Neural progenitor cell (in vitro differentiated cells): ENCODE measurements at regions not wholly inside any gene's neighbourhood (a gene's known extent, or its start where the extent isn't known, plus 50 kb on each side); places are given as distances from the start of the nearest gene placed in this dataset.

Source experiments
- DNase-seq: peaks from one replicate; pipeline ENCODE4 v3.0.0-alpha.2; 2016; ENCODE audit warnings: low spot score
- H2AFZ ChIP-seq: fragments of 200-600 bp; sonication (generic); replicated peaks from 2 replicates; pipeline ENCODE4 v1.6.1; 2016; ENCODE audit warnings: antibody characterized with exemption
- H3F3A ChIP-seq: fragments of 200-600 bp; sonication (generic); 2 replicates; pipeline ENCODE4 v1.6.1; 2016; ENCODE audit warnings: antibody characterized with exemption, low read depth
- H3K27ac ChIP-seq: fragments of 200-600 bp; sonication (generic); 2 replicates; pipeline ENCODE4 v1.5.1; 2016; ENCODE audit warnings: mild to moderate bottlenecking
- H3K27me3 ChIP-seq: fragments of 200-600 bp; sonication (generic); 2 replicates; pipeline ENCODE4 v1.6.1; 2016; ENCODE audit warnings: mild to moderate bottlenecking, moderate library complexity
- H3K36me3 ChIP-seq: fragments of 200-600 bp; sonication (generic); 2 replicates; pipeline ENCODE4 v1.5.1; 2016
- H3K4me1 ChIP-seq: fragments of 200-600 bp; sonication (generic); 2 replicates; pipeline ENCODE4 v1.6.1; 2016; ENCODE audit warnings: mixed run types
- H3K4me2 ChIP-seq: fragments of 200-600 bp; sonication (generic); 2 replicates; pipeline ENCODE4 v1.6.1; 2016
- H3K4me3 ChIP-seq: fragments of 200-600 bp; sonication (generic); 2 replicates; pipeline ENCODE4 v1.5.1; 2016
- H3K79me2 ChIP-seq: fragments of 200-600 bp; sonication (generic); 2 replicates; pipeline ENCODE4 v1.6.1; 2016; ENCODE audit warnings: low read depth
- H3K9ac ChIP-seq: fragments of 200-600 bp; sonication (generic); 2 replicates; pipeline ENCODE4 v1.6.1; 2016
- H3K9me3 ChIP-seq: fragments of 200-600 bp; sonication (generic); 2 replicates; pipeline ENCODE4 v1.5.1; 2016; ENCODE audit warnings: low read depth
- H4K20me1 ChIP-seq: fragments of 200-600 bp; sonication (generic); 2 replicates; pipeline ENCODE4 v1.6.1; 2016; ENCODE audit warnings: low read depth
- H3K27ac Mint-ChIP-seq: 3 replicates; pipeline ENCODE4 v1.8.0; 2021; ENCODE audit warnings: mixed read lengths
- H3K27me3 Mint-ChIP-seq: 2 replicates; pipeline ENCODE4 v1.8.0; 2022; ENCODE audit warnings: low read depth, mild to moderate bottlenecking, inconsistent platforms, moderate library complexity, mixed read lengths; ENCODE audit not compliant: insufficient read depth
- H3K36me3 Mint-ChIP-seq: 3 replicates; pipeline ENCODE4 v1.8.0; 2021; ENCODE audit warnings: mixed read lengths
- H3K4me1 Mint-ChIP-seq: 3 replicates; pipeline ENCODE4 v1.8.0; 2021; ENCODE audit warnings: mixed read lengths
- H3K4me3 Mint-ChIP-seq: 3 replicates; pipeline ENCODE4 v1.8.0; 2021; ENCODE audit warnings: mild to moderate bottlenecking, moderate library complexity, mixed read lengths
- H3K9me3 Mint-ChIP-seq: 3 replicates; pipeline ENCODE4 v1.8.0; 2020; ENCODE audit warnings: mixed read lengths
- EZH2 ChIP-seq: fragments of 200-600 bp; sonication (generic); IDR thresholded peaks from 2 replicates; pipeline ENCODE4 v1.6.1; 2017; ENCODE audit warnings: antibody characterized with exemption, mild to moderate bottlenecking, moderate library complexity
- EZH2phosphoT487 ChIP-seq: fragments of 200-600 bp; sonication (generic); IDR thresholded peaks from 2 replicates; pipeline ENCODE4 v1.6.1; 2017; ENCODE audit warnings: antibody characterized with exemption
- TF ChIP-seq, protein P1 (sequence below): fragments of 200-600 bp; sonication (generic); IDR thresholded peaks from 2 replicates; pipeline ENCODE4 v1.5.1; 2017; ENCODE audit warnings: antibody characterized with exemption, mild to moderate bottlenecking

DNA sequence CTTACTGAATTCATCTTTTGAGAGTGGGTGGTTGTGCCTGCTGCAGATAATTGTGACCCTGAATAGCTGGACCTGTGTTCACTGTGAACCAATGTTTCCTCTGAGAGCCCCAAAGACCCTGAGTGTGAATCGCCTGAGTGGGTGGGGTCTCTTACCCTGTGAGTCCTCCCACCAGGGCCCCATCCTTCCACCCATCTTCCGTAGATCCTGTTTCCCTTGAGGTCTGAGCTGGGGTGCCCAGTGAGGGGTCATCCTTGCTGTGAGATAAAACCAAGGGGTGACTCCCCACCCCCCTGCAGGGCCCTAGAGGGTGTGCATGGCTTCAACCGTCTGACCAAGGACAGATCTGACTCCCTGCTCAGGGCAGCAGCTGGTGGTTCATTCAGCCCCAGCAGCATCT lies 78.0 kb upstream of the ZNF479 start:
- no peak overlapping the region for H3K27ac ChIP-seq
- H3K36me3 ChIP-seq: no peaks in the 10 kb centered on the region
- H4K20me1 ChIP-seq: no peaks in the 10 kb centered on the region
- H3K4me1 ChIP-seq: no peaks in the 10 kb centered on the region
- H3K4me3 ChIP-seq: no peak overlapping the region
- Mint-ChIP-seq H3K36me3 (no peaks in the 10 kb centered on the region), H3K4me3 (no peak overlapping the region), H3K27me3 (peaks cover 4% of the 10 kb centered on the region), H3K27ac (no peak overlapping the region), H3K4me1 (no peaks in the 10 kb centered on the region), H3K9me3 (peaks cover 73% of the 10 kb centered on the region)
- no peaks in the 10 kb centered on the region for H3K27me3 ChIP-seq
- no peak for DNase-seq
- no peak for TF ChIP-seq EZH2
- TF ChIP-seq, protein P1, sequence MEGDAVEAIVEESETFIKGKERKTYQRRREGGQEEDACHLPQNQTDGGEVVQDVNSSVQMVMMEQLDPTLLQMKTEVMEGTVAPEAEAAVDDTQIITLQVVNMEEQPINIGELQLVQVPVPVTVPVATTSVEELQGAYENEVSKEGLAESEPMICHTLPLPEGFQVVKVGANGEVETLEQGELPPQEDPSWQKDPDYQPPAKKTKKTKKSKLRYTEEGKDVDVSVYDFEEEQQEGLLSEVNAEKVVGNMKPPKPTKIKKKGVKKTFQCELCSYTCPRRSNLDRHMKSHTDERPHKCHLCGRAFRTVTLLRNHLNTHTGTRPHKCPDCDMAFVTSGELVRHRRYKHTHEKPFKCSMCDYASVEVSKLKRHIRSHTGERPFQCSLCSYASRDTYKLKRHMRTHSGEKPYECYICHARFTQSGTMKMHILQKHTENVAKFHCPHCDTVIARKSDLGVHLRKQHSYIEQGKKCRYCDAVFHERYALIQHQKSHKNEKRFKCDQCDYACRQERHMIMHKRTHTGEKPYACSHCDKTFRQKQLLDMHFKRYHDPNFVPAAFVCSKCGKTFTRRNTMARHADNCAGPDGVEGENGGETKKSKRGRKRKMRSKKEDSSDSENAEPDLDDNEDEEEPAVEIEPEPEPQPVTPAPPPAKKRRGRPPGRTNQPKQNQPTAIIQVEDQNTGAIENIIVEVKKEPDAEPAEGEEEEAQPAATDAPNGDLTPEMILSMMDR: no peak
- no peak for TF ChIP-seq EZH2phosphoT487
- no peak overlapping the region for H3K4me2 ChIP-seq
- no peak overlapping the region for H3K9ac ChIP-seq
- no peaks in the 10 kb centered on the region for H3F3A ChIP-seq
- H3K79me2 ChIP-seq: no peaks in the 10 kb centered on the region
- H2AFZ ChIP-seq: no peak overlapping the region
- peaks cover 14% of the 10 kb centered on the region for H3K9me3 ChIP-seq

GRCh38 chr7:57210871-57211270 lies 78.6 kb upstream of the ZNF479 start:
- DNase-seq: no peak
- H3K9me3 ChIP-seq: peaks cover 14% of the 10 kb centered on the region
- no peaks in the 10 kb centered on the region for H4K20me1 ChIP-seq
- no peaks in the 10 kb centered on the region for H3K36me3 ChIP-seq
- TF ChIP-seq EZH2: no peak
- TF ChIP-seq EZH2phosphoT487: no peak
- TF ChIP-seq, protein P1: no peak
- no peak overlapping the region for H3K27ac ChIP-seq
- Mint-ChIP-seq H3K27ac (no peak overlapping the region), H3K4me3 (no peak overlapping the region), H3K9me3 (peaks cover 74% of the 10 kb centered on the region), H3K27me3 (peaks cover 3% of the 10 kb centered on the region), H3K4me1 (no peaks in the 10 kb centered on the region), H3K36me3 (no peaks in the 10 kb centered on the region)
- no peaks in the 10 kb centered on the region for H3K27me3 ChIP-seq
- H3K79me2 ChIP-seq: no peaks in the 10 kb centered on the region
- H3K4me1 ChIP-seq: no peaks in the 10 kb centered on the region
- H2AFZ ChIP-seq: no peak overlapping the region
- no peak overlapping the region for H3K9ac ChIP-seq
- no peaks in the 10 kb centered on the region for H3F3A ChIP-seq
- H3K4me3 ChIP-seq: no peak overlapping the region
- no peak overlapping the region for H3K4me2 ChIP-seq

DNA sequence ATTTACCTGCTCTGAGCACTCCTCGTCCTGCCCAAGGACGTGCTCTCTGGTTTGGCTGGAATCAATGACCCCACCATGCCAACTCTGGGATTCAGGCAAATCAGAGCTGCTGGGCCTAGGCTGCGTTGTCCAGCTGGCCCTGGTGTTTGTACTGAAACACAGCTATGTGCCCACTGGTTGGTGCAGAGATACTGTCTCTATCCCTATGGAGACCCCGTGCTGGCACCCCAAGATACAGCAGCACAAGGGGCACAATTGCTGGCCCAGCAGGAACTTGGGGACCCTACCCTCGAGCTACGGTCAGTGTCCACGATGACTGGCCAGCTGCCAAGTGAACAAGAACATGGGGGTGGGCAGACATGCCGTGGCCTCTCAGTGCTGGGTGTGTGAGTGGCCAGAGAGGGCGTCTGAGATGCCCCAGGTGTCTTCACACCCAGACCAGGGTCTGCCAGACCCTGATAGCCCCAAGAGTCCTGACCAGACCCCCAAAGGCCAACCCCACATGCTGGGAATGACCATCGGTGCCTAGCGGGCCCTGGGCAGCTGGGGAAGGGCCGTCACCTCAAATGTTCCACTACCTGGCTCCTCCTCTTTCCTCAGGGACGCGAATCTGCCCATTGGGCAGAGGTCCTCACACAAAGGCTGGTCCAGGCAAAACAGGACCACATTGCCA lies 79.3 kb upstream of the ZNF479 start:
- H2AFZ ChIP-seq: no peak overlapping the region
- peaks cover 1% of the 10 kb centered on the region for H3K36me3 Mint-ChIP-seq

More for the DNA sequence above, 79.3 kb upstream of the ZNF479 start:
- Histone ChIP-seq H3K4me2 (no peak overlapping the region), H3F3A (no peaks in the 10 kb centered on the region), H3K27me3 (no peaks in the 10 kb centered on the region), H3K79me2 (no peaks in the 10 kb centered on the region), H3K27ac (no peak overlapping the region), H3K9ac (no peak overlapping the region), H3K9me3 (peaks cover 14% of the 10 kb centered on the region), H4K20me1 (no peaks in the 10 kb centered on the region), H3K4me3 (no peak overlapping the region), H3K4me1 (no peaks in the 10 kb centered on the region), H3K36me3 (no peaks in the 10 kb centered on the region)
- H3K27me3 Mint-ChIP-seq: peaks cover 7% of the 10 kb centered on the region
- DNase-seq: no peak
- H3K9me3 Mint-ChIP-seq: peaks cover 75% of the 10 kb centered on the region
- TF ChIP-seq, protein P1: no peak
- TF ChIP-seq EZH2phosphoT487 (no peak), EZH2 (no peak)
- H3K4me3 Mint-ChIP-seq: no peak overlapping the region
- H3K4me1 Mint-ChIP-seq: no peaks in the 10 kb centered on the region
- no peak overlapping the region for H3K27ac Mint-ChIP-seq
